ENCODE measurements at regions not wholly inside any gene's neighbourhood (a gene's known extent, or its start where the extent isn't known, plus 50 kb on each side); places are given as distances from the start of the nearest gene placed in this dataset.

DNA sequence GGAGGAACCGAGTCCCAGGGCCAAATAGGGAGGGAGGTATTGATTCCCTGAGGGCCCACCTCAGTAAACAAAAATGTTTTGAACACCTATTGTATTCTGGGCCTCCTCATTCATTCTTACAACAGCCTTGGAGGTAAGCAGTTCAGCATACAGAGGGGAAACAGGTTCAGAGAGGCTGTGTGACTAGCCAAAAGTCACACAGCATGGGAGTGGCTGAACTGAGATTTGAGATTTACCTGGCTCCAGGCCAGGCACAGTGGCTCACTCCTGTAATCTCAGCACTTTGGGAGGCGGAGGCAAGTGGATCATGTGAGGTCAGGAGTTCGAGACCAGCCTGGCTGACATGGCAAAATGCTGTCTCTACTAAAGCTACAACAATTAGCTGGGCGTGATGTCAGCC is 107.2 kb downstream of the TMEM130 start:
- Histone ChIP-seq H3K27me3 (ENCODE audit: insufficient read depth, low read length) (no peaks in the 10 kb centered on the region), H3K79me2 (ENCODE audit: insufficient read depth, low read length) (no peaks in the 10 kb centered on the region), H4K20me1 (ENCODE audit: insufficient read depth) (no peaks in the 10 kb centered on the region), H2AFZ (ENCODE audit: low read depth, low read length, poor library complexity, severe bottlenecking) (no peak overlapping the region), H3K9ac (ENCODE audit: low read length) (no peak overlapping the region), H3K4me1 (ENCODE audit: control insufficient read depth in 1 of 2, insufficient read depth in 2 of 2, low read length in 2 of 2) (no peaks in the 10 kb centered on the region), H3K36me3 (ENCODE audit: control insufficient read depth in 1 of 2, insufficient read depth in 2 of 2, low read length in 2 of 2) (no peaks in the 10 kb centered on the region), H3K9me3 (ENCODE audit: control insufficient read depth in 1 of 2, insufficient read depth in 1 of 2, low read depth in 1 of 2, low read length in 2 of 2) (peaks cover 0 to 5% of the 10 kb centered on the region in 2 experiments; a peak in 1 of 4 replicates), H3K4me2 (ENCODE audit: low read length) (no peak overlapping the region), H3K9me2 (ENCODE audit: insufficient read depth) (no peaks in the 10 kb centered on the region), H3K4me3 (replicated peaks in 1 of 2; ENCODE audit: low read depth in 1 of 2, low read length in 2 of 2) (no peak overlapping the region), H3K27ac (ENCODE audit: low read depth, low read length) (no peak overlapping the region)
- ChIA-PET CTCF (interaction anchor here (1.4 kb wide), 1 partner anchor 17 kb away, joined by 3 read pairs; no protein-coding TSS in a partner anchor), RAD21 (ENCODE audit: low non-redundant PET in 1 of 2, low total read pairs in 2 of 2, uncharacterized antibody in 2 of 2, unreplicated experiment in 2 of 2) (no interaction called here), POLR2A (no interaction called here)
- TF ChIP-seq SRF (IDR thresholded peaks at IDR 0.05; ENCODE audit: low read depth) (no peak), CEBPB (IDR thresholded peaks at IDR 0.05; ENCODE audit: low read depth) (no peak), TCF7L2 (IDR thresholded peaks at IDR 0.05; ENCODE audit: borderline replicate concordance, extremely low read depth, insufficient read depth, insufficient read length) (no peak), ELF1 (IDR thresholded peaks at IDR 0.05; ENCODE audit: borderline replicate concordance, low read depth) (no peak), RAD21 (IDR thresholded peaks at IDR 0.05; ENCODE audit: low read depth) (no peak), JUND (IDR thresholded peaks at IDR 0.05) (no peak), SP1 (IDR thresholded peaks at IDR 0.05; ENCODE audit: low read depth) (no peak), EGR1 (IDR thresholded peaks at IDR 0.05; ENCODE audit: low read depth) (no peak), EZH2phosphoT487 (IDR thresholded peaks at IDR 0.05; ENCODE audit: borderline replicate concordance) (no peak), ZNF274 (IDR thresholded peaks at IDR 0.05; ENCODE audit: low read depth, low read length) (no peak), ZFX (IDR thresholded peaks at IDR 0.05) (no peak), YY1 (IDR thresholded peaks at IDR 0.05; ENCODE audit: extremely low read depth, insufficient replicate concordance, low read depth, low read length) (no peak), POLR2A (IDR thresholded peaks at IDR 0.05; ENCODE audit: borderline replicate concordance, extremely low read depth, insufficient read depth, insufficient read length) (no peak), EZH2 (IDR thresholded peaks at IDR 0.05) (no peak), SIN3A (IDR thresholded peaks at IDR 0.05; ENCODE audit: low read depth) (no peak), FOSL1 (IDR thresholded peaks at IDR 0.05; ENCODE audit: low read depth) (no peak)
- TF ChIP-seq, protein P1, sequence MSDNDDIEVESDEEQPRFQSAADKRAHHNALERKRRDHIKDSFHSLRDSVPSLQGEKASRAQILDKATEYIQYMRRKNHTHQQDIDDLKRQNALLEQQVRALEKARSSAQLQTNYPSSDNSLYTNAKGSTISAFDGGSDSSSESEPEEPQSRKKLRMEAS (IDR thresholded peaks at IDR 0.05), result no peak
- TF ChIP-seq, protein P2, sequence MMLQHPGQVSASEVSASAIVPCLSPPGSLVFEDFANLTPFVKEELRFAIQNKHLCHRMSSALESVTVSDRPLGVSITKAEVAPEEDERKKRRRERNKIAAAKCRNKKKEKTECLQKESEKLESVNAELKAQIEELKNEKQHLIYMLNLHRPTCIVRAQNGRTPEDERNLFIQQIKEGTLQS (IDR thresholded peaks at IDR 0.05), result no peak
- TF ChIP-seq, protein P3, sequence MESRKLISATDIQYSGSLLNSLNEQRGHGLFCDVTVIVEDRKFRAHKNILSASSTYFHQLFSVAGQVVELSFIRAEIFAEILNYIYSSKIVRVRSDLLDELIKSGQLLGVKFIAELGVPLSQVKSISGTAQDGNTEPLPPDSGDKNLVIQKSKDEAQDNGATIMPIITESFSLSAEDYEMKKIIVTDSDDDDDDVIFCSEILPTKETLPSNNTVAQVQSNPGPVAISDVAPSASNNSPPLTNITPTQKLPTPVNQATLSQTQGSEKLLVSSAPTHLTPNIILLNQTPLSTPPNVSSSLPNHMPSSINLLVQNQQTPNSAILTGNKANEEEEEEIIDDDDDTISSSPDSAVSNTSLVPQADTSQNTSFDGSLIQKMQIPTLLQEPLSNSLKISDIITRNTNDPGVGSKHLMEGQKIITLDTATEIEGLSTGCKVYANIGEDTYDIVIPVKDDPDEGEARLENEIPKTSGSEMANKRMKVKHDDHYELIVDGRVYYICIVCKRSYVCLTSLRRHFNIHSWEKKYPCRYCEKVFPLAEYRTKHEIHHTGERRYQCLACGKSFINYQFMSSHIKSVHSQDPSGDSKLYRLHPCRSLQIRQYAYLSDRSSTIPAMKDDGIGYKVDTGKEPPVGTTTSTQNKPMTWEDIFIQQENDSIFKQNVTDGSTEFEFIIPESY (IDR thresholded peaks at IDR 0.05; ENCODE audit: extremely low read depth, insufficient replicate concordance, low read length), result no peak
- BruUV-seq (replicated peaks), result no TSS peak
- DNase-seq (ENCODE audit: low read depth, low spot score) (no peak), ATAC-seq (no peak)
- intact Hi-C loops (cut with micrococcal nuclease), result no loop called here

Data from HCT116 (cell line).